Neuron (in vitro differentiated cells): ENCODE measurements at regions not wholly inside any gene's neighbourhood (a gene's known extent, or its start where the extent isn't known, plus 50 kb on each side); places are given as distances from the start of the nearest gene placed in this dataset.

Experiments used
- H2AFZ ChIP-seq: one replicate; pipeline ENCODE4 v1.6.1; 2013; ENCODE audit warnings: low read depth, mild to moderate bottlenecking, inconsistent platforms, low read length, moderate library complexity
- H3K27me3 ChIP-seq: one replicate; pipeline ENCODE4 v1.6.1; 2013; ENCODE audit warnings: low read length; ENCODE audit not compliant: insufficient read depth
- H3K36me3 ChIP-seq: one replicate; pipeline ENCODE4 v1.6.1; 2013; ENCODE audit warnings: low read length; ENCODE audit not compliant: insufficient read depth
- H3K4me1 ChIP-seq: one replicate; pipeline ENCODE4 v1.6.1; 2013; ENCODE audit warnings: low read length; ENCODE audit not compliant: insufficient read depth
- H3K4me3 ChIP-seq: 2 replicates; pipeline ENCODE4 v1.5.1; 2013; ENCODE audit warnings: mild to moderate bottlenecking, low read length, moderate library complexity
- H3K9me3 ChIP-seq: one replicate; pipeline ENCODE4 v1.6.1; 2013; ENCODE audit warnings: low read length

GRCh38 chr13:91228940-91229339 is 118.5 kb upstream of the MIR17HG start:
- Histone ChIP-seq H3K4me3 (no peak overlapping the region), H3K27me3 (no peaks in the 10 kb centered on the region), H3K36me3 (no peaks in the 10 kb centered on the region), H3K9me3 (no peaks in the 10 kb centered on the region), H2AFZ (no peak overlapping the region), H3K4me1 (peaks cover 6% of the 10 kb centered on the region)

GRCh38 chr13:91232716-91233115 is 114.8 kb upstream of the MIR17HG start:
- no peaks in the 10 kb centered on the region for H3K36me3 ChIP-seq
- no peaks in the 10 kb centered on the region for H3K9me3 ChIP-seq
- H3K4me1 ChIP-seq = no peaks in the 10 kb centered on the region
- no peaks in the 10 kb centered on the region for H3K27me3 ChIP-seq
- H2AFZ ChIP-seq = no peak overlapping the region
- H3K4me3 ChIP-seq = no peak overlapping the region

GRCh38 chr13:91233291-91233690 is 114.2 kb upstream of the MIR17HG start:
- Histone ChIP-seq H3K9me3 (no peaks in the 10 kb centered on the region), H3K36me3 (no peaks in the 10 kb centered on the region), H3K4me3 (no peak overlapping the region), H3K27me3 (no peaks in the 10 kb centered on the region), H2AFZ (no peak overlapping the region), H3K4me1 (no peaks in the 10 kb centered on the region)

GRCh38 chr13:91236182-91236581 is 111.3 kb upstream of the MIR17HG start:
- Histone ChIP-seq H3K4me1 (no peaks in the 10 kb centered on the region), H3K36me3 (no peaks in the 10 kb centered on the region), H2AFZ (no peak overlapping the region), H3K4me3 (no peak overlapping the region), H3K9me3 (no peaks in the 10 kb centered on the region), H3K27me3 (no peaks in the 10 kb centered on the region)

GRCh38 chr13:91236921-91237320 is 110.6 kb upstream of the MIR17HG start:
- Histone ChIP-seq H3K27me3 (no peaks in the 10 kb centered on the region), H3K36me3 (no peaks in the 10 kb centered on the region), H3K9me3 (no peaks in the 10 kb centered on the region), H2AFZ (no peak overlapping the region), H3K4me1 (no peaks in the 10 kb centered on the region), H3K4me3 (no peak overlapping the region)

GRCh38 chr13:91238036-91238435 is 109.5 kb upstream of the MIR17HG start:
- Histone ChIP-seq H3K4me1 (no peaks in the 10 kb centered on the region), H3K27me3 (no peaks in the 10 kb centered on the region), H2AFZ (no peak overlapping the region), H3K36me3 (no peaks in the 10 kb centered on the region), H3K9me3 (no peaks in the 10 kb centered on the region), H3K4me3 (no peak overlapping the region)

GRCh38 chr13:91240341-91240740 is 107.1 kb upstream of the MIR17HG start:
- Histone ChIP-seq H3K4me1 (no peaks in the 10 kb centered on the region), H3K9me3 (no peaks in the 10 kb centered on the region), H2AFZ (no peak overlapping the region), H3K27me3 (no peaks in the 10 kb centered on the region), H3K4me3 (no peak overlapping the region), H3K36me3 (no peaks in the 10 kb centered on the region)

DNA sequence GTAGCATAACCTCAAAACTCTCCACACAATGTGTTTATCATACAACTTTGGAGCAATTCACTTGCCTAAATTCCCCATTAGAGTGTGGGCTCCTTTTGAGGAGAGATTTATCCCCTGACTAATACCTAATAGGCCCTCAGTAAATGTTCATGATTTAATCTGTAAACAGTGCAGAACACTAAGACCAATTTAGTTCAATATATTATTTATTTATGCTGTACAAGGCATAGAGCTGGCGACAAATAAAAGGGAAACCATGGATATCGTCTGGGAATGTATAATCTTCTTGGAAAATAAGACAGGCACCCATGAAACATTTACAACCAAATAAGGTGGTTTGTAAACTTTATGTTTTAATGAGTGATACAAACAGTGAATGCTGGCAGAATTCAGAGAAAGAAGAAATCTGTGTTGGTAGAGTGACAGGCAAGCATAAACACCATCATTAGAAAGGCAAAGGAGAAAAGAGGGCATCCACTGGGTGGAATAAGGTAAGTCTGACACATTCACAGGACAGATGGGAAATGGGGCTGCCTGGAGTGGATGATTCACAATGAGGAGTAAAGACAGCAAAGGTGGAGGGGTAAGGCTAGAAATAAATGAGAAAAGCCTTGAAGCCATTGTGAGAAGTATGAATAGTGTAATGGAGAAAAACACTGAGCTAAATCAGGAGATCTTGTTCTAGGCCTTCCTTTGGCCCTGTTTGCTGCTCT is 106.1 kb upstream of the MIR17HG start:
- Histone ChIP-seq H3K4me1 (no peaks in the 10 kb centered on the region), H3K27me3 (no peaks in the 10 kb centered on the region), H3K4me3 (no peak overlapping the region), H2AFZ (no peak overlapping the region), H3K9me3 (no peaks in the 10 kb centered on the region), H3K36me3 (no peaks in the 10 kb centered on the region)

GRCh38 chr13:91242652-91243051 is 104.8 kb upstream of the MIR17HG start:
- no peak overlapping the region for H3K4me3 ChIP-seq
- H2AFZ ChIP-seq = no peak overlapping the region
- no peaks in the 10 kb centered on the region for H3K27me3 ChIP-seq

DNA sequence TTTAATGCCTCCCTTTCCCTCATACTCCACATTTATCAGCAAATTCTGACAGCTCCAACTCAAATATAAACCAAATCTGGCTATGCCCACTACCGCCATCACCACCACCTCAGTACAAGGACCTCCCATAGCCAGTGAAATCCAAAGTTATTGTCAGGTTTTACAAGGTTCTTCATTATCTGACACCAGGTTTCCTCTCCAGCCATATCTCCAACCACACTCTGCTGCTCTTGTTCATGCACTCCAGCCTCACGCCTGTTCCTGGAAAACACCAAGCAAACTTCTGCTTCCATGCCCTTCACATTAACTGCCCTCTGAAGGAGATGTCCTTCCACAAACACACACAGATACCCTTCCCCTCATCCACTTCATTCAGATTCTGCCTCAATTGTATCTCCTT is 102.2 kb upstream of the MIR17HG start:
- H3K4me1 ChIP-seq = no peaks in the 10 kb centered on the region
- H2AFZ ChIP-seq = no peak overlapping the region
- no peaks in the 10 kb centered on the region for H3K36me3 ChIP-seq
- no peaks in the 10 kb centered on the region for H3K27me3 ChIP-seq
- H3K4me3 ChIP-seq = no peak overlapping the region
- no peaks in the 10 kb centered on the region for H3K9me3 ChIP-seq

More at GRCh38 chr13:91242652-91243051, 104.8 kb upstream of the MIR17HG start:
- H3K9me3 ChIP-seq = no peaks in the 10 kb centered on the region
- no peaks in the 10 kb centered on the region for H3K4me1 ChIP-seq
- no peaks in the 10 kb centered on the region for H3K36me3 ChIP-seq

GRCh38 chr13:91247768-91248167 is 99.7 kb upstream of the MIR17HG start:
- H3K27me3 ChIP-seq = no peaks in the 10 kb centered on the region
- no peak overlapping the region for H2AFZ ChIP-seq
- no peaks in the 10 kb centered on the region for H3K4me1 ChIP-seq
- H3K4me3 ChIP-seq = no peak overlapping the region
- no peaks in the 10 kb centered on the region for H3K36me3 ChIP-seq
- H3K9me3 ChIP-seq = no peaks in the 10 kb centered on the region

DNA sequence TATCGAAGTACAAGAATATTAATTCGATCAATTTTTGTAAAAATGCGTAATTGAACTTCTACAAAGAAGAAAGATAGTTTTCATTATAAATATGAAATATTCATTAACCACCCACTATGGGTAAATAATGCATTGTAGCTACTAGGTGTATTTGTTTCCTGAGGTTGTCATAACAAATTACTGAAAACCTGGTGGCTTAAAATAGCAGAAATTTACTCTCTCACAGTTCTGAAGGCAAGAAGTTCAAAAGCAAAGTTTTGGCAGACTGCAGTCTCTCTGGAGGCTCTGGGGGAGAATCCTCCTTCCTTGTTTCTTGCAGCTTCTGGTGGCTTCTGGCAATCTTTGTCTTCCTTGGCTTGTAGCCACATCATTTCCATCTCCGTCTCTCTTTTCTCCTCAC is 99.2 kb upstream of the MIR17HG start:
- Histone ChIP-seq H3K9me3 (no peaks in the 10 kb centered on the region), H3K27me3 (no peaks in the 10 kb centered on the region), H3K4me3 (no peak overlapping the region), H3K4me1 (no peaks in the 10 kb centered on the region), H3K36me3 (no peaks in the 10 kb centered on the region), H2AFZ (no peak overlapping the region)

DNA sequence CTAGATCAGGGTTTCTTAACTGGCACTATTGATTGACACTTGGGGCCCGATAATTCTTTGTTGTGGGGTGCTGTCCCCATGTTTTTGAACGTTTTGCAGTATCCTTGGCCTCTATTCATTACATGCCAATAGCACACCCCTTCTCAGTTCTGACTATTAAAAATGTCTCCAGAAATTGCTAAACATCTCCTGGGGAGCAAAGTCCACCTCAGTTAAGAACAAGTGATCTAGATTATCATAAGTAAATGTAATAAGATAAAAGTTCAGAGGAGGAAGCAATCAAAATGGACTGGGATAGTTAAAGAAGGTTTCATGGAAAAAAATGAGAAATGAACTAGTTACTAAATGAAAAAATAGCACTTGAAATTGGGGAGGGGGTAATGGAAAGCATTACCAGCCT is 98.1 kb upstream of the MIR17HG start:
- H3K27me3 ChIP-seq = no peaks in the 10 kb centered on the region
- no peaks in the 10 kb centered on the region for H3K36me3 ChIP-seq
- H3K4me1 ChIP-seq = no peaks in the 10 kb centered on the region
- H3K9me3 ChIP-seq = no peaks in the 10 kb centered on the region
- H3K4me3 ChIP-seq = no peak overlapping the region
- no peak overlapping the region for H2AFZ ChIP-seq

- Histone ChIP-seq H3K4me3 (no peak overlapping the region), H3K4me1 (no peaks in the 10 kb centered on the region), H3K9me3 (no peaks in the 10 kb centered on the region), H3K36me3 (no peaks in the 10 kb centered on the region), H2AFZ (no peak overlapping the region), H3K27me3 (no peaks in the 10 kb centered on the region)
Measured at GRCh38 chr13:91249861-91250260, 97.6 kb upstream of the MIR17HG start.
